Epithelial cell of esophagus (primary cell): ENCODE measurements at regions not wholly inside any gene's neighbourhood (a gene's known extent, or its start where the extent isn't known, plus 50 kb on each side); places are given as distances from the start of the nearest gene placed in this dataset.

Source experiments
- DNase-seq: peaks from one replicate; pipeline ENCODE4 v3.0.0; 2010; ENCODE audit warnings: low read depth
- H3K4me3 ChIP-seq: 2 replicates; pipeline ENCODE4 v1.5.1; 2011; ENCODE audit warnings: mild to moderate bottlenecking, low read length, control low read depth
- CTCF ChIP-seq: IDR thresholded peaks from 2 replicates; pipeline ENCODE4 v1.5.1; 2011; ENCODE audit warnings: low read depth, mild to moderate bottlenecking, low read length, control low read depth, inconsistent platforms; ENCODE audit not compliant: insufficient read depth; ENCODE audit errors: missing control alignments

- DNase-seq: no peak
- H3K4me3 ChIP-seq: no peak overlapping the region
- no peak for TF ChIP-seq CTCF
Measured at GRCh38 chr4:74878323-74878722, 54.6 kb upstream of the PARM1 start.

GRCh38 chr4:74875451-74875850 is 57.5 kb upstream of the PARM1 start:
- no peak for DNase-seq
- no peak overlapping the region for H3K4me3 ChIP-seq
- TF ChIP-seq CTCF: no peak

GRCh38 chr4:74874753-74875367 is 58.1 kb upstream of the PARM1 start:
- peak; percentile 84 for DNase-seq
- TF ChIP-seq CTCF: peak; percentile 99
- H3K4me3 ChIP-seq: no peak overlapping the region

GRCh38 chr4:74873545-74874301 is 59.2 kb upstream of the PARM1 start:
- no peak for TF ChIP-seq CTCF
- H3K4me3 ChIP-seq: no peak overlapping the region
- no peak for DNase-seq

- H3K4me3 ChIP-seq: no peak overlapping the region
- no peak for DNase-seq
- TF ChIP-seq CTCF: no peak
Measured at GRCh38 chr4:74858921-74859562, 64.7 kb upstream of the BTC start.

GRCh38 chr4:74855879-74856278 is 61.6 kb upstream of the BTC start:
- peak; percentile 44 for DNase-seq
- TF ChIP-seq CTCF: no peak
- no peak overlapping the region for H3K4me3 ChIP-seq
